GM13977 (cell line): ENCODE measurements at regions not wholly inside any gene's neighbourhood (a gene's known extent, or its start where the extent isn't known, plus 50 kb on each side); places are given as distances from the start of the nearest gene placed in this dataset.

ENCODE experiments used
- DNase-seq: peaks from one replicate; pipeline ENCODE4 v3.0.0; 2012; ENCODE audit warnings: low spot score
- CTCF ChIP-seq: IDR thresholded peaks from 2 replicates; pipeline ENCODE4 v1.5.1; 2012; ENCODE audit warnings: mild to moderate bottlenecking, control low read depth; ENCODE audit not compliant: insufficient read depth; ENCODE audit errors: extremely low read depth, missing control alignments
- in situ Hi-C: fragments of 300-500 bp; cut with MboI; formaldehyde crosslinking; loops from one replicate; pipeline ENCODE4 v1.12.0; 2022; ENCODE audit warnings: low sequenced_read_pairs, low pct_unique_long_range_greater_than_20kb, mixed read lengths, inconsistent platforms; ENCODE audit not compliant: unreplicated experiment

DNA sequence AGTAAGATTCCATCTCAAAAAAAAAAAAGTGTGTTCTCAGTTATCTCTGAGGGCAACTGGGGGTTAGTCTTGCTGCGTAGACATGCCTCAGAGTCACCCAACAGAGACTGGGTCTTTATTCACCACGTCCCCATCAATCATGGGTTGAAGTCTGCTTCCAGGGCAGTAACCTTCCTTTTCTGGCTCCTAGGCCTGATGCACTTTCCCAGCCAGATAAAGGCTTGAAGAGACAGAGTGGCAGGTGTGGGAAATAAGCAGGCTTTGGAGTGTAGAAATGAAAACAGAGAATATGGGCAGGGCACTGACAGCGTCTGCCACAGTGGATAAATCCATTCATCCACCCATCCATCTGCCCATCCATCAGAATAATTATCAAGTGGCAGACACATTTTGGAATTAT lies 134.1 kb upstream of the LGALSL start:
- in situ Hi-C loops, result loop anchor here (10.0 kb wide), 1 partner anchor 165 kb away; no protein-coding TSS in a partner anchor
- no peak for TF ChIP-seq CTCF
- no peak for DNase-seq

DNA sequence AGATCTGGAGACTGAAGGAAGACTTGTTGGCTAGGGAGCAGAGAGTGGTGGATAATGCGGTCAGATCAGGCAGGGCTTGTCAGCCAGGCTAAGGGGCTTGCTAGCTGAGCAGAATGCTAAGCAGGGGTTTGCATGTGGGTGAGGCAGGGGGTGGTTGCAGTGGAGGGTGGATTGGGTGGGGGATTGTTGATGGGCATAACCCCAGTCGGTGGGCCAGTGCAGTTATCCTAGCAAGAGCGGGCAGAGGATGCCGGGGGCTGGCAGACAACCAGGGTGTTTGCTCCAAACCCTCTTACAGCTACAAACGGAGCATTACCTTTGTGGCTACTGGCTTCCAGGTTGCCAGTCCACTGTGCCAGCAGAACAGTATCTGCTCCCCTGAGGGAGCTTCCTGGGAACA lies 131.5 kb upstream of the LGALSL start:
- in situ Hi-C loops, result loop anchor here (10.0 kb wide), 1 partner anchor 162 kb away; no protein-coding TSS in a partner anchor
- TF ChIP-seq CTCF, result no peak
- DNase-seq, result no peak

GRCh38 chr2:64323197-64323596 lies 130.8 kb upstream of the LGALSL start:
- no peak for TF ChIP-seq CTCF
- DNase-seq, result no peak
- in situ Hi-C loops, result loop anchor here (10.0 kb wide), 1 partner anchor 162 kb away; no protein-coding TSS in a partner anchor

GRCh38 chr2:64324746-64325410 lies 129.1 kb upstream of the LGALSL start:
- no peak for TF ChIP-seq CTCF
- DNase-seq, result no peak
- in situ Hi-C loops, result loop anchor here (5.0 to 25.0 kb wide), 4 partner anchors 160 to 712 kb away; no protein-coding TSS in a partner anchor

GRCh38 chr2:64325477-64325851 lies 128.5 kb upstream of the LGALSL start:
- in situ Hi-C loops, result loop anchor here (5.0 to 25.0 kb wide), 4 partner anchors 159 to 712 kb away; no protein-coding TSS in a partner anchor
- DNase-seq, result peak; percentile 35
- TF ChIP-seq CTCF, result no peak

GRCh38 chr2:64325852-64326577 lies 127.9 kb upstream of the LGALSL start:
- in situ Hi-C loops, result loop anchor here (5.0 to 25.0 kb wide), 4 partner anchors 159 to 711 kb away; no protein-coding TSS in a partner anchor

More at GRCh38 chr2:64325852-64326577, 127.9 kb upstream of the LGALSL start:
- peak; percentile 39 for TF ChIP-seq CTCF
- DNase-seq, result peak; percentile 78
